Colon (tissue), 2 donors: ENCODE measurements at regions not wholly inside any gene's neighbourhood (a gene's known extent, or its start where the extent isn't known, plus 50 kb on each side); places are given as distances from the start of the nearest gene placed in this dataset.

ENCODE experiments used
- FAIRE-seq: peaks from 2 replicates; lab custom pipeline; 2012; peaks lifted over from hg19 to GRCh38; lab: Jason Lieb, UNC
- donor health status: control.
- donor health status: control.

GRCh38 chr1:227450489-227450888 lies 112.9 kb upstream of the ZNF678 start:
- no peak for FAIRE-seq

GRCh38 chr1:227449741-227450441 lies 113.5 kb upstream of the ZNF678 start:
- FAIRE-seq = no peak

GRCh38 chr1:227449051-227449450 lies 114.3 kb upstream of the ZNF678 start:
- FAIRE-seq = no peak

GRCh38 chr1:227447531-227447990 lies 115.8 kb upstream of the ZNF678 start:
- FAIRE-seq = no peak

- FAIRE-seq = no peak
Measured at GRCh38 chr1:227445746-227446145, 117.6 kb upstream of the ZNF678 start.

GRCh38 chr1:227445092-227445674 lies 118.2 kb upstream of the ZNF678 start:
- FAIRE-seq = no peak

GRCh38 chr1:227440182-227440581 lies 121.9 kb upstream of the CDC42BPA start:
- no peak for FAIRE-seq

- FAIRE-seq = no peak
Measured at GRCh38 chr1:227437495-227438008, 119.3 kb upstream of the CDC42BPA start.

- FAIRE-seq = no peak
Measured at GRCh38 chr1:227434808-227435444, 116.6 kb upstream of the CDC42BPA start.

GRCh38 chr1:227433663-227434341 lies 115.5 kb upstream of the CDC42BPA start:
- no peak for FAIRE-seq

GRCh38 chr1:227432981-227433380 lies 114.7 kb upstream of the CDC42BPA start:
- no peak for FAIRE-seq

- no peak for FAIRE-seq
Measured at GRCh38 chr1:227432181-227432535, 113.9 kb upstream of the CDC42BPA start.

- no peak for FAIRE-seq
Measured at GRCh38 chr1:227429447-227430359, 111.4 kb upstream of the CDC42BPA start.

GRCh38 chr1:227428803-227429202 lies 110.5 kb upstream of the CDC42BPA start:
- no peak for FAIRE-seq

- FAIRE-seq = no peak
Measured at GRCh38 chr1:227427411-227427810, 109.1 kb upstream of the CDC42BPA start.

GRCh38 chr1:227424953-227425352 lies 106.7 kb upstream of the CDC42BPA start:
- FAIRE-seq = no peak

- no peak for FAIRE-seq
Measured at GRCh38 chr1:227424159-227424680, 105.9 kb upstream of the CDC42BPA start.

- no peak for FAIRE-seq
Measured at GRCh38 chr1:227422581-227422980, 104.3 kb upstream of the CDC42BPA start.

GRCh38 chr1:227420147-227420546 lies 101.9 kb upstream of the CDC42BPA start:
- FAIRE-seq = no peak

GRCh38 chr1:227417756-227418480 lies 99.6 kb upstream of the CDC42BPA start:
- FAIRE-seq = peak; percentile 10
